ENCODE measurements at regions not wholly inside any gene's neighbourhood (a gene's known extent, or its start where the extent isn't known, plus 50 kb on each side); places are given as distances from the start of the nearest gene placed in this dataset.

DNA sequence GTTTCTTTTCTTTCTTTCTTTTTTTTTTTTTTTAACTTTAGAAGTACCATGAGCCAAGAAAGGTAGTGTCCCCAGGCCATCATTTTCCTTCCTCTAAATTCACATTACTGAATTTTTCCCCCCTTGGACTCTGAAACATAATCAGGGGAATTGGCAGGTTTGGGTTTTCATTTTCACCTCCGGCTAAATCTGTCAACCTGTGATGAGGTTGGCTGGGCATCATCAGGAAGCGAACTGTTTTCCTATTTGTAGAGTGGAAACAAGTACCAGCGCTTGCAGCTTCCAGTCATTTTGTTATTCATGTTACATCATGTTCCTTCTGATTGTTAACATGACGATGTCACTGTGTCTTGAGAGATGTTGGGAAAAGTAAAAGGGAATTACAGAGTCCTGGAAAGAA lies 641.9 kb upstream of the RBFOX1 start:
- Histone ChIP-seq H3K4me1 (ENCODE audit: insufficient read depth) (no peaks in the 10 kb centered on the region), H3K27me3 (replicated peaks; ENCODE audit: insufficient read depth) (no peaks in the 10 kb centered on the region), H3K9me3 (ENCODE audit: low read depth) (no peaks in the 10 kb centered on the region), H3K27ac (no peak overlapping the region), H4K20me1 (ENCODE audit: insufficient read depth) (no peaks in the 10 kb centered on the region), H3K79me2 (ENCODE audit: insufficient read depth) (no peaks in the 10 kb centered on the region), H2AFZ (no peak overlapping the region), H3K36me3 (ENCODE audit: low read depth) (no peaks in the 10 kb centered on the region), H3K4me2 (ENCODE audit: unreplicated experiment) (no peak overlapping the region), H3K9ac (no peak overlapping the region), H3F3A (ENCODE audit: insufficient read depth) (no peaks in the 10 kb centered on the region), H3K4me3 (no peak overlapping the region), H3K9me2 (ENCODE audit: insufficient read depth) (no peaks in the 10 kb centered on the region)
- in situ Hi-C loops (cut with MboI) = no loop called here
- 31 to 32% methylated on average over 4 of the region's 4 CpGs for WGBS, 2 experiments (ENCODE audit: low coverage in 1 of 2, low lambda C conversion rate in 2 of 2, missing lambda C conversion rate in 2 of 2)
- no peak for DNase-seq
- TF ChIP-seq EZH2phosphoT487 (IDR thresholded peaks at IDR 0.05; ENCODE audit: insufficient read depth, low read depth) (no peak), EZH2 (IDR thresholded peaks at IDR 0.05; ENCODE audit: insufficient read depth, poor library complexity, severe bottlenecking) (no peak)

DNA sequence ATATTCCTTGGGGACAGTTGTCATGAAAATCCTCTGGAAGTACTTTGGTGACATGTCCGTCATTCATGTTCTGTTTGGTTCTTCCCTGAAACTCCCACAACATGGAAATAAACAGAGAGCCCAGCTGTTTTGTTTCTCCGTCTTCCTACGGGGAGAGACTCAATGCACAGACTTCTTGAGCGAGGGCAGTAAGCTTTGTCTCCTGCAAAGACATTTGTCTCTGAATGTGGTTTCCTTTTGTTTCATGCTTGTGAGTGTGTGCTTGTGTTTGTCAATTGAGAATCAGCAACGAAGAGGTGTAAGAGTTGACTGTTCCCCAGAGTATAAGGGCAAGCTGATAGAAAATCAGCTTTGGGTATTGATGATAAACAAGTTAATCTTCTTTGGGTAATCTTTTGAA lies 643.0 kb upstream of the RBFOX1 start:
- Histone ChIP-seq H3K27me3 (replicated peaks; ENCODE audit: insufficient read depth) (no peaks in the 10 kb centered on the region), H3K79me2 (ENCODE audit: insufficient read depth) (no peaks in the 10 kb centered on the region), H3K9me3 (ENCODE audit: low read depth) (no peaks in the 10 kb centered on the region), H3K4me1 (ENCODE audit: insufficient read depth) (no peaks in the 10 kb centered on the region), H4K20me1 (ENCODE audit: insufficient read depth) (no peaks in the 10 kb centered on the region), H3K9ac (no peak overlapping the region), H2AFZ (no peak overlapping the region), H3K4me3 (no peak overlapping the region), H3K9me2 (ENCODE audit: insufficient read depth) (no peaks in the 10 kb centered on the region), H3F3A (ENCODE audit: insufficient read depth) (no peaks in the 10 kb centered on the region), H3K27ac (no peak overlapping the region), H3K4me2 (ENCODE audit: unreplicated experiment) (no peak overlapping the region), H3K36me3 (ENCODE audit: low read depth) (no peaks in the 10 kb centered on the region)
- whole genome bisulfite sequencing, 2 experiments (ENCODE audit: low coverage in 1 of 2, low lambda C conversion rate in 2 of 2, missing lambda C conversion rate in 2 of 2) = 14 to 30% methylated on average over 5 of the region's 5 CpGs
- TF ChIP-seq EZH2 (IDR thresholded peaks at IDR 0.05; ENCODE audit: insufficient read depth, poor library complexity, severe bottlenecking) (no peak), EZH2phosphoT487 (IDR thresholded peaks at IDR 0.05; ENCODE audit: insufficient read depth, low read depth) (no peak)
- in situ Hi-C loops (cut with MboI) = no loop called here
- no peak for DNase-seq

DNA sequence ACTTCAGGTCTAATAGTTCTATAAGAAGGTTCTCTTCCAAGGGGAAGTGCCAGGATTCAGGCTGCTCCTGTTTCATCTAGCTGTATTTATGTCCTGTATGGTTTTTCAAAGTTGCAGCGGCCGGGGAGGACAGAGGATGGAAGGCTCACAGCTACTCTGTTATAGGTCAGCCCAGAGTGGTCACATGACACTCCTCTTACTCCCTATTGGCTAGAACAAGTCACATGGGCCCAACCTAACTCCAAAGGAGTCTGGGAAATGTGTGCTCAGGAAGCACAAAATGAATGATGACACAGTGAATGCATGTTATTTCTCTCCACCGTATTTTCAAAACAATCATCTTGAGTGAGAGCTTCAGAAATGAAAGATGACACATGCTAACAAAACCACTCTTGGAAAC lies 645.1 kb upstream of the RBFOX1 start:
- Histone ChIP-seq H3K27ac (no peak overlapping the region), H3K9ac (no peak overlapping the region), H3K9me3 (ENCODE audit: low read depth) (no peaks in the 10 kb centered on the region), H3K36me3 (ENCODE audit: low read depth) (no peaks in the 10 kb centered on the region), H2AFZ (no peak overlapping the region), H3K4me1 (ENCODE audit: insufficient read depth) (no peaks in the 10 kb centered on the region), H3F3A (ENCODE audit: insufficient read depth) (no peaks in the 10 kb centered on the region), H3K79me2 (ENCODE audit: insufficient read depth) (no peaks in the 10 kb centered on the region), H3K4me3 (no peak overlapping the region), H3K4me2 (ENCODE audit: unreplicated experiment) (no peak overlapping the region), H3K9me2 (ENCODE audit: insufficient read depth) (no peaks in the 10 kb centered on the region), H4K20me1 (ENCODE audit: insufficient read depth) (no peaks in the 10 kb centered on the region), H3K27me3 (replicated peaks; ENCODE audit: insufficient read depth) (no peaks in the 10 kb centered on the region)
- no peak for DNase-seq
- in situ Hi-C loops (cut with MboI) = no loop called here
- WGBS, 2 experiments (ENCODE audit: low coverage in 1 of 2, low lambda C conversion rate in 2 of 2, missing lambda C conversion rate in 2 of 2) = 45 to 48% methylated on average over 3 of the region's 3 CpGs
- TF ChIP-seq EZH2phosphoT487 (IDR thresholded peaks at IDR 0.05; ENCODE audit: insufficient read depth, low read depth) = no peak
- no peak for TF ChIP-seq EZH2 (IDR thresholded peaks at IDR 0.05; ENCODE audit: insufficient read depth, poor library complexity, severe bottlenecking)

DNA sequence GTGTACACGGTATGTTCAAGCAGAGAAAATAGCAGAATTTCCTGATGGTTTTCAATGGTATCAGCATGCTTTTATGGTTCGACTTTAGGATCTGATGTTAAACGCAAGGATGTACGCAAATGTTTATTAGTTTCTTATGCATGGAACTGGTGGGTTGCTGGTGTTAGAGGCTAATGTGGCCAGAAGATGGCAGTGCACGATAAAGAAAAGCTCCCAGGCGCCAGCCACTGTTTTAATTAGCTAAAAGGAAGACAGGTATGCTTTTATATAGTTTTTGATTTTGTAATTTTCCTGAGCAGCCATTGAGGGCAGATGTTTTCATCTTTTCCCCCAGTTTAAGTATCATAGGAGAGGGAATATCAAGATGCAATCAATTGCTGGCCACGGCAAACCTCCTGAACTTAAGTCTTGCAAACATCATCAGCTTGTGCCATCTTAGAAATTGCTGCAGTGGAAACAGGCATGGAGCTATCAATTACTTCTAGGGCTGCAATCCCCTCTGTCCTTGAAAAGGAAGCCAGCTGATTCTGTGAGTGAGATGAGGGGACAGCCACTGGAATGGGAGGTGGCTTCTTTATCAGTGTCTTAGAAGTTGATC lies 648.5 kb upstream of the RBFOX1 start:
- no peaks in the 10 kb centered on the region for H3K4me1 ChIP-seq (ENCODE audit: insufficient read depth)
- H3K4me3 ChIP-seq = no peak overlapping the region
- no peaks in the 10 kb centered on the region for H3F3A ChIP-seq (ENCODE audit: insufficient read depth)
- in situ Hi-C loops (cut with MboI) = no loop called here
- no peaks in the 10 kb centered on the region for H3K27me3 ChIP-seq (replicated peaks; ENCODE audit: insufficient read depth)
- DNase-seq = peak; percentile 30
- H2AFZ ChIP-seq = no peak overlapping the region
- H3K79me2 ChIP-seq (ENCODE audit: insufficient read depth) = no peaks in the 10 kb centered on the region
- no peaks in the 10 kb centered on the region for H4K20me1 ChIP-seq (ENCODE audit: insufficient read depth)
- H3K9me3 ChIP-seq (ENCODE audit: low read depth) = no peaks in the 10 kb centered on the region
- no peak for TF ChIP-seq EZH2phosphoT487 (IDR thresholded peaks at IDR 0.05; ENCODE audit: insufficient read depth, low read depth)
- no peak for TF ChIP-seq EZH2 (IDR thresholded peaks at IDR 0.05; ENCODE audit: insufficient read depth, poor library complexity, severe bottlenecking)
- H3K27ac ChIP-seq = no peak overlapping the region
- no peaks in the 10 kb centered on the region for H3K9me2 ChIP-seq (ENCODE audit: insufficient read depth)
- 1 to 3% methylated on average over 7 of the region's 7 CpGs for WGBS, 2 experiments (ENCODE audit: low coverage in 1 of 2, low lambda C conversion rate in 2 of 2, missing lambda C conversion rate in 2 of 2)
- no peak overlapping the region for H3K9ac ChIP-seq
- H3K36me3 ChIP-seq (ENCODE audit: low read depth) = no peaks in the 10 kb centered on the region
- H3K4me2 ChIP-seq (ENCODE audit: unreplicated experiment) = no peak overlapping the region

All from GM23248 (cell line).